KOPT-K1 (cell line): ENCODE measurements at regions not wholly inside any gene's neighbourhood (a gene's known extent, or its start where the extent isn't known, plus 50 kb on each side); places are given as distances from the start of the nearest gene placed in this dataset.

Experiments
- H3K27ac ChIP-seq: fragments of 200-600 bp; sonication (generic); 2 replicates; pipeline ENCODE4 v1.5.1; 2016; ENCODE audit warnings: antibody characterized with exemption, mild to moderate bottlenecking, low read depth, low read length; ENCODE audit not compliant: poor library complexity, severe bottlenecking
- H3K36me3 ChIP-seq: fragments of 200-600 bp; sonication (generic); 2 replicates; pipeline ENCODE4 v1.5.1; 2017; ENCODE audit warnings: antibody characterized with exemption, mild to moderate bottlenecking, low read length, moderate library complexity; ENCODE audit not compliant: insufficient read depth
- H3K9me3 ChIP-seq: fragments of 200-600 bp; sonication (generic); 2 replicates; pipeline ENCODE4 v1.5.1; 2017; ENCODE audit warnings: antibody characterized with exemption, low read length, mild to moderate bottlenecking; ENCODE audit not compliant: insufficient read depth, poor library complexity, severe bottlenecking

DNA sequence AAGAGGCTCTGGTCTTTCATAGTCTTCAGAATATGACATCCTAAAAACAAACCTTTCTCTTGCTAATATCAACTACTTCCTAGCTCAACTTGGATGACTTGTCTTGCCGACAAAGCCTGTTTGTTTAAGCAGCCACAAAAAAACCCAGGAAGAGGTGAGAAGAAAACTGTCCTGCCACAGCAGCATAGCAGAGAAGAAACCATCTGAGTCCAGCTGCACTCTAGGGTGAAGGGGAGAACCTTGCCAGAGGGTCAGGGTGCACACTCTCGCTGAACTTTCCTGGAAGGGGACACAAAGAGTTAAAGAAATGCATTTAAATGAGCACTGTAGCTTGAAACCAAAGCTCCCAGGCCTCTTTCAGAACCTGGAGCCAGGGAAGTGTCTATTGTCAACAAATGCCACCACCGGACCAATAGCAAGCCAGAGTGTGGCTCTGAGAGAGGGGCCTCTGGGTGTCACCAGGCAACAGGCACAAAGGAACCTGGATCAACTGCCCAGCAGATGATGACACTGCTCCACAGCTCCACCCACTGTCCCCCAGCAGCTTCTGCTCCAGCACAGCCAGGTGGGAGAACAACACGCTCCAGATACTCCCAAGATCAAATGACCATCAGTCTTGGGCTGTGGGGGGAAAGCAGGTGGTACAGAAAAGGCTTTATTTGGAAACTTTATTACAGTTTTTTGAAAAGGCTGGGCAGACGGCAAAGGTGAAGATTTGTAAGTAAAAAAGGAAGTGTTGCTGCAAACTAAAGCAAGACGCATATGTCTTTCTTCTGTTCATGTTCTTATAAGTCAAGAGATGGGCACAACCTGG lies 105.7 kb downstream of the RASSF10 start:
- H3K27ac ChIP-seq: no peak overlapping the region
- H3K36me3 ChIP-seq: no peaks in the 10 kb centered on the region
- H3K9me3 ChIP-seq: peaks cover 2% of the 10 kb centered on the region

DNA sequence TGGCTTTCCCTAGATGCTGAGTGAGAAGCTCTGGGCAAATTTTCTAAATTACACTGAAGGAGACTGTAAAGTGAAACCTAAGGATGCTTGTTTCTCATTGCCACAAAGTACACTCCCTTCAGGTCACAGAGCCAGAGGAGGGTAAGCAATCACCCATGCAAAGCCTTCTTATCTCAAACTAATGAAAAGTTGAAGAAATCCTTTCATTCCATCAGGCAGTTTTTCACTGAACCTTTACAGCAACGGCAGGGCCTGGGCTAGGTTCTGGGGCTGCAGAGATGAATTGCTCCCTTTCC lies 106.2 kb downstream of the RASSF10 start:
- Histone ChIP-seq H3K27ac (no peak overlapping the region), H3K36me3 (no peaks in the 10 kb centered on the region), H3K9me3 (peaks cover 2% of the 10 kb centered on the region)

DNA sequence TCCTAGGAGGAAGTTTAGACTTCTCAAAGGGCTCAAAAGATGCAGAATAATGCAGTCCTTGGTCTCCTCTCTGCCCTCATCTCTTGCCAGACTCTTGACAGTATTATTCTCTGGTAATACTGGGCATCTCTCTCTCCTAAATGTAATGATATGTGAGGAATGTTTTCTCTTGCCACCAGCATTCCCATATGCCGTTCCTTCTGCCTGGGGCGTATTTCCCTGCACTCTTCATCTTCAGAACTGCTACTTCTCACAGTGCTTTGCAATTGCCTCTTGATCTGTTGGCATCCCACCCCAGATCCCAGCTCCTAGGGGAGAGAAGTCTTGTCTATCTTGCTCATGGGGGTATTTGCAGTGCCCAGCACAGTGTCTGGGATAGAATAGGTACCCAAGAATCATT lies 107.4 kb downstream of the RASSF10 start:
- no peaks in the 10 kb centered on the region for H3K9me3 ChIP-seq
- no peaks in the 10 kb centered on the region for H3K36me3 ChIP-seq
- H3K27ac ChIP-seq: no peak overlapping the region

DNA sequence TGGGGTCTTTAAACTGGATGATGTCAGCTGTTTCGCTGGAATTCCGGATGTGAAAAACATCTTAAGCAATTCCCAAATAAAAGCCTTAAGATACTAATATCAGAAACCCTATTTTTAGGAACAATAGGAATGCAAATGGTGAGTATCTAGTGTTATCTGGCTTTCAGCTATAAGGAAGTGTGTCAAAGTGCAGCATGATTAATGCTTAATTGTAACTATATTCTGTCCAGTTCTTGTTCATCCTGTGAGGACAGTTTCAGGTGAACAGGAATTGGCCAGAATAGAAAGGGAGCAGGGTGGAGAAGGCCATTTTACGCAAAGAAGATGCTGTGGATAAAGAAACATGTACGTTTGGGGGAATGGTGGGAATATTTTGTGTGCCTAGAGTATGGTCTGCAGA lies 108.2 kb downstream of the RASSF10 start:
- no peak overlapping the region for H3K27ac ChIP-seq
- H3K36me3 ChIP-seq: no peaks in the 10 kb centered on the region
- no peaks in the 10 kb centered on the region for H3K9me3 ChIP-seq

DNA sequence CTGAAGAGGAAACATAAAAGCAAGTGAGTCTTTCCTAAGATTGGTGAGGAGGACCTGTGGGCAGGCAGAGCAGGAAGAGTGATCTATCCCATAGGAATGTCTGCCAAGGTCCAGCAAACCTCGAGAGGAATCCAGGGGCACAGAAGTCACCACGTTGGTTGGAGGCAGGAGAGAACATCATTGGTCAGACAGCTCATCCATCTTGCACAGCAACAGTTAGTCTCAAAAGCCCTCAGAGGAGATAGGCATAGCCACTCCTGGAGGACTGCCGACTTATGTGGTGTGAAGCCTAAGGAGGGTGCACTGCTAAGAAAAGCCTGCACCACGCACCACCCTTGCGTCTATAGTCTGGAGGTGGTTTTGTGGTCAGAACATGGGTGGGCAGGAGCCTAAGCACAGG lies 109.1 kb downstream of the RASSF10 start:
- no peaks in the 10 kb centered on the region for H3K36me3 ChIP-seq
- H3K9me3 ChIP-seq: peaks cover 7% of the 10 kb centered on the region
- no peak overlapping the region for H3K27ac ChIP-seq

DNA sequence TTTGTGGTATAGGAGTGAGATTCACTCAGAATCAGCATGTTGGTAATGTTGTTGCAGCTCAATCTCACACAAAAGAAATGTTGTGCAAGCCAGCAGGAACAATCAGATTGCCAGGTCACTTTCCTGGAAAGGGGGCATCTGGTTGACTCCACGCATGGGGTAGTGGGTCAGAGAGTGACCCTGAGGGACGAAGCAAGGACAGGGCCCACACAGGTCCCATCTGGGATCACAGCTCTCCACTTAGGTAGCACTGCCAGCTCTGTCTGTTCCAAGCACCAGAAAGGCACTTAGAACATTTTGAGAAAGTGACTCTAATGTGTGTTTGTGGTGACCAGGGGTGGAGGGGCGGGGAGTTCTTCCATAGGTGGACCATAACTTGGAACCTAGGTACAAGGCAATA lies 109.5 kb downstream of the RASSF10 start:
- H3K27ac ChIP-seq: no peak overlapping the region
- H3K36me3 ChIP-seq: no peaks in the 10 kb centered on the region
- H3K9me3 ChIP-seq: peaks cover 7% of the 10 kb centered on the region

DNA sequence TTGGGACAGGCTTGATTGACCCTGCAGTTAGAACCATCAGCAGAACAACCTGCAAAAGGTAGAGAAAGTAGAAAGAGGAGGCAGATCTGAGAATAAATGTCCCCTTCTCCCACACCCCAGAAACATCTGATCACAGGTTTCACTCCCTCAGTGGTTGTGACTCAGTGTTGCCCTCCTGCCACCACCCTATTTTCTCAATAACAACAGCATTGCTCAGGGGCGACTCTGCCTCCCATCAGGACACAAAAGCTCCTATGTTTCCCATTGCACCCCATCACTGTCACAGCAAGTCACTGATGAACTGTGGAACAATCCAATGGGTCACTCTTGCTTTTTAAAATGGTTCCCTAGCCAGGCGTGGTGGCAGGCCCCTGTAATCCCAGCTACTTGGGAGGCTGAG lies 110.2 kb downstream of the RASSF10 start:
- Histone ChIP-seq H3K27ac (no peak overlapping the region), H3K9me3 (peaks cover 7% of the 10 kb centered on the region), H3K36me3 (no peaks in the 10 kb centered on the region)

DNA sequence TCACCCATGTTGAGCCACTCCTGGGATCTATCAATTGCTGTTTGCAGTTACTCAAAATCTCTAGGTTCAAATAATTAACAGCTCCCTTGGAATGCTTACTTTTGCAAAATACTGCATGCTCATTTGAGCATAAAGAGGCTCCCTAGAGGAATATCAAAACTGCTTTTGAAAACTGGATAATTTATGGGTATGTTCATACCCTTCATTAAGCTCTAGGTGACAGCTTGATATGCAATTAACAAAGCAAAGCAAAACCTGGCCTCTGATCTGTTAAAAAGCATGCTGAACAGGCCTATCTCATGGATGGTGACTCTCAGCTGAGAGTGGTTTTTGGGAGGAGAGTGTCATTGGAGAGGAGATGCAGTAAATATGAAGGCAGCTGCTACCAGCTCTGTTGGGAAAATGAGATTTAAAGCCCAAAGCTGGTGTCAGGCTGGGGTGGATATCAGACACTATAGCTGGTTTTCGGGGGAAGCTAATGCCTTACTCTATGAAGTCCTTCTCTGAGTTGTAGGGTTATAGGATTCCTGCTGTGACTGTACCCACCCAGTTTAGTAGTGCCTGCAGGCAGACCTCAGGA lies 110.9 kb downstream of the RASSF10 start:
- H3K27ac ChIP-seq: no peak overlapping the region
- no peaks in the 10 kb centered on the region for H3K36me3 ChIP-seq
- H3K9me3 ChIP-seq: peaks cover 7% of the 10 kb centered on the region

DNA sequence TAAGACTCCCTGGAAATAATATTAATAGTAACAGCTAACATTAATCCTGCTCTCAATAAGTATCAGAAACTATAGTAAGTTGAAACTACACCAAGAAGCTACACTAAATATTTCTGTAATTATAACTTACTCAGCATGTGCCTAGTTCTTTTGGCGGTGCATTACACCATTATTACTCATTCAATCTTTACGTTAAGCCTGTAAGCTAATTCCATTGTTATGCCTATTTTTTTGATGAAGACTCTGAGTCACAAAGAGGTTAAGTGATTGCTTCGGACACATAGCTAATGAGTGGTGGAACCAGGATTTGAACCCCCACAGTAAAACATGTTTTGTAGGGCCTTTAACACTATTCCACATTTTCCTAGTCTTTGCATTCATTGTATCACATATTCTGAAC lies 111.6 kb downstream of the RASSF10 start:
- H3K36me3 ChIP-seq: no peaks in the 10 kb centered on the region
- H3K27ac ChIP-seq: no peak overlapping the region
- peaks cover 7% of the 10 kb centered on the region for H3K9me3 ChIP-seq

DNA sequence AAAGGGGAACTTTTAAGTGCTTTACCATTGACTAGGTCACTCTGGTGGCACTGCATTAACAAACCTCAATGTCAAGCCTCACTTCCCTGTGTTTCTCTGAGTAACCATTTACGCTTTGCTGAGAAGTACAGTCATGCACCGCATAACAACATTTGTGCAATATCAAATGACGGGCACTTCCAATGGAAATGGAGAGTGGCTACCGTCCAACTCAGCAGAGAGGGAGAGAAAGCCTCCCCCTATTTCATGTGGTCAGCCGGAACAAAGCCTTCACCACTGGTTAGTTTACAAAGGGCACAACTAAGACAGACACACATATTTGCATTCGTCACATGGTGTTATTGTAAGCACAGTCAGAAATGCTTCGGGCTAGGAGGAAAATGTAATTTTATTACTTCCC lies 117.3 kb downstream of the RASSF10 start:
- peaks cover 7% of the 10 kb centered on the region for H3K9me3 ChIP-seq
- no peaks in the 10 kb centered on the region for H3K36me3 ChIP-seq
- H3K27ac ChIP-seq: no peak overlapping the region

DNA sequence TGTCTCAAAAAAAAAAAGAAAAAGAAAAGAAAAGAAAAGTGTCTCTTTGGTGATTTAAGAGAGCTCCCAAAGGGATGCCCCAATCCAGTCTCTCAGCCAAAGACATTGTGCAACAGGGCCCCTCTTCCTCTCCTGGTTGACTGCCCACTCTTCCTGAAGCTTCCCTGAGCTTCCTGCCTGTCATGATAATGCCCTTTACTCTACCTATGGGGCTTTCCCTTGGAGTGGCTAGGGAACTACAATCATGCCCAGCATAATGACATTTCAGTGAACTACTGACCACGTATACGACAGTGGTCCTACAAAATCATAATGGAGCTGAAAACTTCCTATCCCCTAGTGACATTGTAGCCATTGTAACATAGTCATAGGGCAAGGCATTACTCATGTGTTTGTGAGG lies 118.0 kb downstream of the RASSF10 start:
- Histone ChIP-seq H3K36me3 (no peaks in the 10 kb centered on the region), H3K27ac (no peak overlapping the region), H3K9me3 (peaks cover 7% of the 10 kb centered on the region)

DNA sequence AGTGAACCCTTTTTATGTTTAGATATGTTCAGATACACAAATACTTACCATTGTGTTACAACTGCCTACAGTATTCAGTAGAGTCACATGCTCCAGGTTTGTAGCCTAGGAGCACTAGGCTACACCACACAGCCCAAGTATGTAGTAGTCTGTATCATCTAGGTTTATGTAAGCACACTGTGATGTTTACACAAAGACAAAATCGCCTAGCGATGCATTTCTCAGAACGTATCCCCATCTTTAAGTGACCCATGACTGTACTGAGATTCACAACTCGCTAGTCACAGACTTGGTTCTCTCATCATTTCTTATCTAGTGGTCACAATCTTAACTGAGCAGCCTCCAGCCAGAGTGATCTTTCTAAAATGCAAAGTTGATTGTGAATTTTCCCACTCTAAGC lies 119.2 kb downstream of the RASSF10 start:
- H3K27ac ChIP-seq: no peak overlapping the region
- no peaks in the 10 kb centered on the region for H3K9me3 ChIP-seq
- no peaks in the 10 kb centered on the region for H3K36me3 ChIP-seq

DNA sequence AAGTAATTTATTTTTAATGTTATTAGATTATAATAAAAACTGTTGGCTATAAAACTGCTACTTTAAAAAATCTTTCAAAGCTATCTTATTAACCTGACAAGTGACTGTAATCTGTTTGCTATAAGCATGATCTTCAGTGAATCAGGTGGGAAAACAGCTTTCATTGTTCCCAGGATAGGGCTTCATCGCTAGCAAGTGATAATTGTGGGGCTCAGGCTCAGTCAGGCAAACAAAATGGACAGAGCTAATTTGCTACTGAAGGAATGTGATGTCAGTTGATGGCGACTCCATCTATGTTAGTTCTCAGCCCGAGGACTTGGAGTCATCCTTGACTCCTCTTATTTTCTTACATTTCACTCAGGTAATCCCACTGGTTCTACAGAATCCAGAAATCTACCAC lies 125.0 kb downstream of the RASSF10 start:
- H3K9me3 ChIP-seq: no peaks in the 10 kb centered on the region
- no peaks in the 10 kb centered on the region for H3K36me3 ChIP-seq
- no peak overlapping the region for H3K27ac ChIP-seq

DNA sequence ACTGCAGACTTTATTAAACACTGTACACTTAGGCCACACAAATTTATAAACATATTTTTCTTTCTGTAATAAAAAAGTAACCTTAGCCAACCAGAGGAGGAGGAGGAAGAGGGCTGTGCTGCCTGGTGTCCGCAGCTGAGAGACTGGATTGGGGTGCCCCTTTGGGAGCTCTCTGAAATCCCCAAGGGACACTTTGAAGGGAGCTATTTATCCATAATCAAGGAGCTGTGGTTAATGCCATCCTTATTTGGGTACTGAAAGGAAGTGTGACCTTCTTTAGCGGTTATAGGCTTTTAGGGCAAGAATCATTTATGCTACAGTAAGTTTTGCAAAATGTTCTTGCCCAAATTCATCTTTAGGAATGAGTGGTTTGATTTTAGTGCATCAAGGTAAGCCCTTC lies 125.8 kb downstream of the RASSF10 start:
- Histone ChIP-seq H3K9me3 (no peaks in the 10 kb centered on the region), H3K36me3 (no peaks in the 10 kb centered on the region), H3K27ac (no peak overlapping the region)

DNA sequence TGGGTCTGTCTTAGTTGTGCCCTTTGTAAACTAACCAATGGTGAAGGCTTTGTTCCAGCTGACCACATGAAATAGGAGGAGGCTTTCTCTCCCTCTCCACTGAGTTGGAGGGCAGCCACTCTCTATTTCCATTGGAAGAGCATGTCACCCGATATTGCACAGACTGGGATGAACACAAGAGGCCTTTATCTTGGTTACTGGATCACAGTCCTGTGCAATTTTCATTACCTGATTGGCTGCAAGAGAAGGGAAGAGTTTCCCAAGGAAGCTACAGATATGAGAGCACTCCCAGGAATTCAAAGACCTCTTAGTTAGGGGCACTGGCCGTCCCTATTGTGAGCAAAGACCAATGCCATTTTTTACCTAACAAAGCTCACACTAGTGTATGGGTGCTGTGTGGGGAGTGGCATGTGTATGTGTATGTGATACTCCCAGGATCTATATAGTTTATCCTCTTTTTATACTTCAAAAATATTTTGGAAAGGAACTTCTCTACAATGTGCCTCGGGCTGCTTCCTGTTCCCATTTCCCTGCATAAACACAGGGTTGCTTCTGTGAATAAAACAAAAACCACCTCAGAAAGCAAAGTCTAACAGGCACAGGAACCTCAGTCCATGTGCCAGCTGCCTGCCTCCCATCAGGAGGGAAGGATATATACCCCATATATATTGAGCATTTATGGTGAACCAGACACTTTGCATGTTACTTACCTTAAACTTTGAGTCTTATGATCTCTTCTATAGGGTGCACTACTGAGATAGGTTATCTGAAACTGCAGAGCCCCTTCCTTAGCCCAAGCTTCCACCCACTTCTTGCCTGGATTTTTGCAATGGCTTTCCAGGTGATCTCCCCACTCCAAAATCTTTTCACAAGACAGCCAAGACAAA lies 126.5 kb downstream of the RASSF10 start:
- Histone ChIP-seq H3K36me3 (no peaks in the 10 kb centered on the region), H3K9me3 (no peaks in the 10 kb centered on the region), H3K27ac (no peak overlapping the region)

DNA sequence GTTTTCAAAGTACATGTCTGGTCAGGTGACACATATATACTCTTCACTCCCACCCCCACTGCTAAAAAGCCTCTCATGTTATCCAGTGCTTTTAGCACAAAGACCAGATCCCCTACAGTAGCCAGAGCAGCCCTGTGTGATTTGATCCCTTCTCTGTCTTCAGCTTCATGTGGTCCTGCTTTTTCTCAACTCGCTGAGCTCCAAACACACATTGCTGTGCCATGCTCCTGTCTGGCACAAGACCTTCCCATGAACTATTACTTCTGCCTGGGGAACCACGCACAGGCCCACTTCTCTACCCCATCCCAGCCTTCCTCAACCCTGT lies 127.1 kb downstream of the RASSF10 start:
- H3K9me3 ChIP-seq: no peaks in the 10 kb centered on the region
- no peaks in the 10 kb centered on the region for H3K36me3 ChIP-seq
- H3K27ac ChIP-seq: no peak overlapping the region
